WTC11 (cell line): ENCODE measurements at regions not wholly inside any gene's neighbourhood (a gene's known extent, or its start where the extent isn't known, plus 50 kb on each side); places are given as distances from the start of the nearest gene placed in this dataset.

ENCODE experiments used
- GABPB1 ChIP-seq: sonication (generic); formaldehyde crosslinking; IDR thresholded peaks from 2 replicates; pipeline ENCODE4 v1.8.1; 2023; ENCODE audit warnings: mild to moderate bottlenecking, missing genetic modification reagents
- ZNF263 ChIP-seq: sonication (generic); formaldehyde crosslinking; IDR thresholded peaks from 2 replicates; pipeline ENCODE4 v1.8.1; 2022; ENCODE audit warnings: low read depth, mild to moderate bottlenecking, moderate library complexity, missing genetic modification reagents
- TF ChIP-seq, protein P1 (sequence below): fragments of 200-600 bp; IDR thresholded peaks from 2 replicates; pipeline ENCODE4 v1.8.0; 2022; ENCODE audit warnings: antibody characterized with exemption
- TF ChIP-seq, protein P2 (sequence below): sonication (generic); formaldehyde crosslinking; IDR thresholded peaks from 2 replicates; pipeline ENCODE4 v1.8.1; 2023; ENCODE audit warnings: mild to moderate bottlenecking, missing genetic modification reagents, borderline replicate concordance
- TF ChIP-seq, protein P3 (sequence below): fragments of 250-450 bp; sonication (Bioruptor Pico); IDR thresholded peaks from 2 replicates; pipeline ENCODE4 v1.9.0; 2021; ENCODE audit warnings: mild to moderate bottlenecking
- TF ChIP-seq, protein P4 (sequence below): fragments of 250-450 bp; sonication (Bioruptor Pico); IDR thresholded peaks from 2 replicates; pipeline ENCODE4 v1.8.0; 2021; ENCODE audit warnings: mild to moderate bottlenecking
- TF ChIP-seq, protein P5 (sequence below): sonication (generic); formaldehyde crosslinking; IDR thresholded peaks from 2 replicates; pipeline ENCODE4 v1.8.1; 2023; ENCODE audit warnings: mild to moderate bottlenecking, missing genetic modification reagents, moderate library complexity

DNA sequence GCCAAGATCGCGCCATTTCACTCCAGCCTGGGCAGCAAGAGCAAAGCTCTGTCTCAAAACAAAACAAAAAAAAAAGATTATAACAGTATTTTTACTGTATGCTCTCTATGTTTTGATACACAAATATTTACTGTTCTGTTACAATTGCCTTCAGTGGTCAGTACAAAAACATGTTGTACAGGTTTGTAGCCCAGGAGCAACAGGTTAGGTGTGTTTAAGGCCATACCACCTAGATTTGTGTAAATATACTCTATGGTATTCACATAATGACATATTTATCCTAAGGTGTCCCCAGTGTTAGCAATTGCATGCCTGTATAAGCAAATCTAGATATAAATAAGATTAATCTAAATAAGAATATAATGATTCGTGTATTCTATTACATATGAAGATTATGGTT, 625.0 kb downstream of the TMEM182 start:
- TF ChIP-seq, protein P1, sequence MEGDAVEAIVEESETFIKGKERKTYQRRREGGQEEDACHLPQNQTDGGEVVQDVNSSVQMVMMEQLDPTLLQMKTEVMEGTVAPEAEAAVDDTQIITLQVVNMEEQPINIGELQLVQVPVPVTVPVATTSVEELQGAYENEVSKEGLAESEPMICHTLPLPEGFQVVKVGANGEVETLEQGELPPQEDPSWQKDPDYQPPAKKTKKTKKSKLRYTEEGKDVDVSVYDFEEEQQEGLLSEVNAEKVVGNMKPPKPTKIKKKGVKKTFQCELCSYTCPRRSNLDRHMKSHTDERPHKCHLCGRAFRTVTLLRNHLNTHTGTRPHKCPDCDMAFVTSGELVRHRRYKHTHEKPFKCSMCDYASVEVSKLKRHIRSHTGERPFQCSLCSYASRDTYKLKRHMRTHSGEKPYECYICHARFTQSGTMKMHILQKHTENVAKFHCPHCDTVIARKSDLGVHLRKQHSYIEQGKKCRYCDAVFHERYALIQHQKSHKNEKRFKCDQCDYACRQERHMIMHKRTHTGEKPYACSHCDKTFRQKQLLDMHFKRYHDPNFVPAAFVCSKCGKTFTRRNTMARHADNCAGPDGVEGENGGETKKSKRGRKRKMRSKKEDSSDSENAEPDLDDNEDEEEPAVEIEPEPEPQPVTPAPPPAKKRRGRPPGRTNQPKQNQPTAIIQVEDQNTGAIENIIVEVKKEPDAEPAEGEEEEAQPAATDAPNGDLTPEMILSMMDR = no peak
- TF ChIP-seq ZNF263 (no peak), GABPB1 (CRISPR knock-in tag) (no peak)
- TF ChIP-seq, protein P2, sequence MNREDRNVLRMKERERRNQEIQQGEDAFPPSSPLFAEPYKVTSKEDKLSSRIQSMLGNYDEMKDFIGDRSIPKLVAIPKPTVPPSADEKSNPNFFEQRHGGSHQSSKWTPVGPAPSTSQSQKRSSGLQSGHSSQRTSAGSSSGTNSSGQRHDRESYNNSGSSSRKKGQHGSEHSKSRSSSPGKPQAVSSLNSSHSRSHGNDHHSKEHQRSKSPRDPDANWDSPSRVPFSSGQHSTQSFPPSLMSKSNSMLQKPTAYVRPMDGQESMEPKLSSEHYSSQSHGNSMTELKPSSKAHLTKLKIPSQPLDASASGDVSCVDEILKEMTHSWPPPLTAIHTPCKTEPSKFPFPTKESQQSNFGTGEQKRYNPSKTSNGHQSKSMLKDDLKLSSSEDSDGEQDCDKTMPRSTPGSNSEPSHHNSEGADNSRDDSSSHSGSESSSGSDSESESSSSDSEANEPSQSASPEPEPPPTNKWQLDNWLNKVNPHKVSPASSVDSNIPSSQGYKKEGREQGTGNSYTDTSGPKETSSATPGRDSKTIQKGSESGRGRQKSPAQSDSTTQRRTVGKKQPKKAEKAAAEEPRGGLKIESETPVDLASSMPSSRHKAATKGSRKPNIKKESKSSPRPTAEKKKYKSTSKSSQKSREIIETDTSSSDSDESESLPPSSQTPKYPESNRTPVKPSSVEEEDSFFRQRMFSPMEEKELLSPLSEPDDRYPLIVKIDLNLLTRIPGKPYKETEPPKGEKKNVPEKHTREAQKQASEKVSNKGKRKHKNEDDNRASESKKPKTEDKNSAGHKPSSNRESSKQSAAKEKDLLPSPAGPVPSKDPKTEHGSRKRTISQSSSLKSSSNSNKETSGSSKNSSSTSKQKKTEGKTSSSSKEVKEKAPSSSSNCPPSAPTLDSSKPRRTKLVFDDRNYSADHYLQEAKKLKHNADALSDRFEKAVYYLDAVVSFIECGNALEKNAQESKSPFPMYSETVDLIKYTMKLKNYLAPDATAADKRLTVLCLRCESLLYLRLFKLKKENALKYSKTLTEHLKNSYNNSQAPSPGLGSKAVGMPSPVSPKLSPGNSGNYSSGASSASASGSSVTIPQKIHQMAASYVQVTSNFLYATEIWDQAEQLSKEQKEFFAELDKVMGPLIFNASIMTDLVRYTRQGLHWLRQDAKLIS (CRISPR knock-in tag) = no peak
- TF ChIP-seq, protein P3, sequence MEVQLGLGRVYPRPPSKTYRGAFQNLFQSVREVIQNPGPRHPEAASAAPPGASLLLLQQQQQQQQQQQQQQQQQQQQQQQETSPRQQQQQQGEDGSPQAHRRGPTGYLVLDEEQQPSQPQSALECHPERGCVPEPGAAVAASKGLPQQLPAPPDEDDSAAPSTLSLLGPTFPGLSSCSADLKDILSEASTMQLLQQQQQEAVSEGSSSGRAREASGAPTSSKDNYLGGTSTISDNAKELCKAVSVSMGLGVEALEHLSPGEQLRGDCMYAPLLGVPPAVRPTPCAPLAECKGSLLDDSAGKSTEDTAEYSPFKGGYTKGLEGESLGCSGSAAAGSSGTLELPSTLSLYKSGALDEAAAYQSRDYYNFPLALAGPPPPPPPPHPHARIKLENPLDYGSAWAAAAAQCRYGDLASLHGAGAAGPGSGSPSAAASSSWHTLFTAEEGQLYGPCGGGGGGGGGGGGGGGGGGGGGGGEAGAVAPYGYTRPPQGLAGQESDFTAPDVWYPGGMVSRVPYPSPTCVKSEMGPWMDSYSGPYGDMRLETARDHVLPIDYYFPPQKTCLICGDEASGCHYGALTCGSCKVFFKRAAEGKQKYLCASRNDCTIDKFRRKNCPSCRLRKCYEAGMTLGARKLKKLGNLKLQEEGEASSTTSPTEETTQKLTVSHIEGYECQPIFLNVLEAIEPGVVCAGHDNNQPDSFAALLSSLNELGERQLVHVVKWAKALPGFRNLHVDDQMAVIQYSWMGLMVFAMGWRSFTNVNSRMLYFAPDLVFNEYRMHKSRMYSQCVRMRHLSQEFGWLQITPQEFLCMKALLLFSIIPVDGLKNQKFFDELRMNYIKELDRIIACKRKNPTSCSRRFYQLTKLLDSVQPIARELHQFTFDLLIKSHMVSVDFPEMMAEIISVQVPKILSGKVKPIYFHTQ (CRISPR knock-in tag) = no peak
- TF ChIP-seq, protein P4, sequence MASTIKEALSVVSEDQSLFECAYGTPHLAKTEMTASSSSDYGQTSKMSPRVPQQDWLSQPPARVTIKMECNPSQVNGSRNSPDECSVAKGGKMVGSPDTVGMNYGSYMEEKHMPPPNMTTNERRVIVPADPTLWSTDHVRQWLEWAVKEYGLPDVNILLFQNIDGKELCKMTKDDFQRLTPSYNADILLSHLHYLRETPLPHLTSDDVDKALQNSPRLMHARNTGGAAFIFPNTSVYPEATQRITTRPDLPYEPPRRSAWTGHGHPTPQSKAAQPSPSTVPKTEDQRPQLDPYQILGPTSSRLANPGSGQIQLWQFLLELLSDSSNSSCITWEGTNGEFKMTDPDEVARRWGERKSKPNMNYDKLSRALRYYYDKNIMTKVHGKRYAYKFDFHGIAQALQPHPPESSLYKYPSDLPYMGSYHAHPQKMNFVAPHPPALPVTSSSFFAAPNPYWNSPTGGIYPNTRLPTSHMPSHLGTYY = no peak
- TF ChIP-seq, protein P5, sequence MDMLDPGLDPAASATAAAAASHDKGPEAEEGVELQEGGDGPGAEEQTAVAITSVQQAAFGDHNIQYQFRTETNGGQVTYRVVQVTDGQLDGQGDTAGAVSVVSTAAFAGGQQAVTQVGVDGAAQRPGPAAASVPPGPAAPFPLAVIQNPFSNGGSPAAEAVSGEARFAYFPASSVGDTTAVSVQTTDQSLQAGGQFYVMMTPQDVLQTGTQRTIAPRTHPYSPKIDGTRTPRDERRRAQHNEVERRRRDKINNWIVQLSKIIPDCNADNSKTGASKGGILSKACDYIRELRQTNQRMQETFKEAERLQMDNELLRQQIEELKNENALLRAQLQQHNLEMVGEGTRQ = no peak
